ENCODE measurements at regions not wholly inside any gene's neighbourhood (a gene's known extent, or its start where the extent isn't known, plus 50 kb on each side); places are given as distances from the start of the nearest gene placed in this dataset.
A peak's percentile ranks its signal among the peaks of the same experiment; 100 is the strongest.

- no peaks in the 10 kb centered on the region for H3K9me3 ChIP-seq
- H3K27ac ChIP-seq: no peak overlapping the region
- H3K4me1 ChIP-seq: no peaks in the 10 kb centered on the region
- H3K4me3 ChIP-seq: no peak overlapping the region
- intact Hi-C loops (cut with DNase I; ENCODE audit: low total_unique reads): loop anchor here (10.0 kb wide), 1 partner anchor 943 kb away; no protein-coding TSS in a partner anchor
- 84 to 86% methylated on average over 4 of the region's 4 CpGs for WGBS, 2 donors
- TF ChIP-seq CTCF (IDR thresholded peaks at IDR 0.05) (no peak), POLR2A (IDR thresholded peaks at IDR 0.05) (no peak)
- H3K27me3 ChIP-seq: no peaks in the 10 kb centered on the region
- DNase-seq: no peak
- no peaks in the 10 kb centered on the region for H3K36me3 ChIP-seq (ENCODE audit: low read depth, missing control alignments)
Measured at GRCh38 chr11:116278076-116278475, 494.7 kb downstream of the BUD13 start.

GRCh38 chr11:116276051-116277044 lies 496.4 kb downstream of the BUD13 start:
- H3K4me1 ChIP-seq: no peaks in the 10 kb centered on the region
- TF ChIP-seq CTCF (IDR thresholded peaks at IDR 0.05): peak; percentile 74 to 92 (median 79)
- TF ChIP-seq POLR2A (IDR thresholded peaks at IDR 0.05): no peak
- 18 to 34% methylated on average over 16 to 40 of the region's 40 CpGs for WGBS, 2 donors
- H3K27ac ChIP-seq: no peak overlapping the region
- DNase-seq: peak; percentile 81
- H3K4me3 ChIP-seq: peak overlapping the region; percentile 36 to 41
- intact Hi-C loops (cut with DNase I; ENCODE audit: low total_unique reads): loop anchor here (10.0 kb wide), 1 partner anchor 942 kb away; no protein-coding TSS in a partner anchor
- no peaks in the 10 kb centered on the region for H3K9me3 ChIP-seq
- H3K27me3 ChIP-seq: no peaks in the 10 kb centered on the region
- H3K36me3 ChIP-seq (ENCODE audit: low read depth, missing control alignments): no peaks in the 10 kb centered on the region

GRCh38 chr11:116275635-116276034 lies 497.2 kb downstream of the BUD13 start:
- Histone ChIP-seq H3K36me3 (ENCODE audit: low read depth, missing control alignments) (no peaks in the 10 kb centered on the region), H3K27ac (no peak overlapping the region), H3K4me3 (no peak overlapping the region), H3K27me3 (no peaks in the 10 kb centered on the region), H3K4me1 (no peaks in the 10 kb centered on the region), H3K9me3 (no peaks in the 10 kb centered on the region)
- WGBS, 2 donors: 57 to 58% methylated on average over 5 of the region's 5 CpGs
- DNase-seq: no peak
- intact Hi-C loops (cut with DNase I; ENCODE audit: low total_unique reads): loop anchor here (10.0 kb wide), 1 partner anchor 941 kb away; no protein-coding TSS in a partner anchor
- no peak for TF ChIP-seq POLR2A (IDR thresholded peaks at IDR 0.05)

GRCh38 chr11:116274521-116274920 lies 498.3 kb downstream of the BUD13 start:
- Histone ChIP-seq H3K27ac (no peak overlapping the region), H3K4me1 (no peaks in the 10 kb centered on the region), H3K36me3 (ENCODE audit: low read depth, missing control alignments) (no peaks in the 10 kb centered on the region), H3K27me3 (no peaks in the 10 kb centered on the region), H3K9me3 (no peaks in the 10 kb centered on the region), H3K4me3 (no peak overlapping the region)
- 85 to 92% methylated on average over 4 of the region's 4 CpGs for WGBS, 2 donors
- TF ChIP-seq CTCF (IDR thresholded peaks at IDR 0.05) (no peak), POLR2A (IDR thresholded peaks at IDR 0.05) (no peak)
- intact Hi-C loops (cut with DNase I; ENCODE audit: low total_unique reads): loop anchor here (10.0 kb wide), 1 partner anchor 940 kb away; no protein-coding TSS in a partner anchor
- no peak for DNase-seq

GRCh38 chr11:116272181-116272789 lies 500.5 kb downstream of the BUD13 start:
- intact Hi-C loops (cut with DNase I; ENCODE audit: low total_unique reads): loop anchor here (10.0 kb wide), 1 partner anchor 937 kb away; no protein-coding TSS in a partner anchor
- TF ChIP-seq POLR2A (IDR thresholded peaks at IDR 0.05) (no peak), CTCF (IDR thresholded peaks at IDR 0.05) (no peak)
- no peak overlapping the region for H3K27ac ChIP-seq
- WGBS, 2 donors: 72 to 76% methylated on average over 8 of the region's 8 CpGs
- no peaks in the 10 kb centered on the region for H3K27me3 ChIP-seq
- DNase-seq: no peak
- H3K4me1 ChIP-seq: no peaks in the 10 kb centered on the region
- H3K4me3 ChIP-seq: no peak overlapping the region
- no peaks in the 10 kb centered on the region for H3K36me3 ChIP-seq (ENCODE audit: low read depth, missing control alignments)
- H3K9me3 ChIP-seq: no peaks in the 10 kb centered on the region
